ENCODE measurements at regions not wholly inside any gene's neighbourhood (a gene's known extent, or its start where the extent isn't known, plus 50 kb on each side); places are given as distances from the start of the nearest gene placed in this dataset.

DNA sequence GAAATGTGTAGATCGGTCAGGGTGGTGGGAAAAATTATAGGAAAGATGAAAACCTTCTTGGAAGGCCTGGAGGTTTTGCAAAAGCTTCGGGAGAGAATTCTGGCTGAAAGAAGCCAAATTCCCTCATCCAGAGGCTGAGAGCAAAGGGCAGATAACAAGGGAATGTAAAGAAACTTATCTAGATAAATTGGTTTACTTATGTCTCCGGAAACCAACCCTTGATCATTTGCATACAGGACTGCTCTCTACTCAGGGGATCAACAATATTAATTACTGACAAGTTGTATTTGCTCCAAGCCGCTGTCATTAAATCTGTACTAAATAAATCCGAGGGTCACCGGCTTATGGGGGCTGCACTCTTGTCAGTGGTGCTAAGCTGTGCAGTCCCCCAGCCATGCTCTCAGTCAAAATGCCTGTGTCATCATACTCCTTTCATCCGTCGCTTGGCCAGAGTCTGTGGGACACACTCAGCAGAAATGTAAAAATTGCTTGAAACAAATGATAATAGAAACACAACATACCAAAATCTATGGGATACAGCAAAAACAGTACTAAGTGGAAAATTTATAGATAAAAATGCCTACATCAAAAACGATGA is 715.7 kb downstream of the KCTD8 start:
- TF ChIP-seq, protein P1, sequence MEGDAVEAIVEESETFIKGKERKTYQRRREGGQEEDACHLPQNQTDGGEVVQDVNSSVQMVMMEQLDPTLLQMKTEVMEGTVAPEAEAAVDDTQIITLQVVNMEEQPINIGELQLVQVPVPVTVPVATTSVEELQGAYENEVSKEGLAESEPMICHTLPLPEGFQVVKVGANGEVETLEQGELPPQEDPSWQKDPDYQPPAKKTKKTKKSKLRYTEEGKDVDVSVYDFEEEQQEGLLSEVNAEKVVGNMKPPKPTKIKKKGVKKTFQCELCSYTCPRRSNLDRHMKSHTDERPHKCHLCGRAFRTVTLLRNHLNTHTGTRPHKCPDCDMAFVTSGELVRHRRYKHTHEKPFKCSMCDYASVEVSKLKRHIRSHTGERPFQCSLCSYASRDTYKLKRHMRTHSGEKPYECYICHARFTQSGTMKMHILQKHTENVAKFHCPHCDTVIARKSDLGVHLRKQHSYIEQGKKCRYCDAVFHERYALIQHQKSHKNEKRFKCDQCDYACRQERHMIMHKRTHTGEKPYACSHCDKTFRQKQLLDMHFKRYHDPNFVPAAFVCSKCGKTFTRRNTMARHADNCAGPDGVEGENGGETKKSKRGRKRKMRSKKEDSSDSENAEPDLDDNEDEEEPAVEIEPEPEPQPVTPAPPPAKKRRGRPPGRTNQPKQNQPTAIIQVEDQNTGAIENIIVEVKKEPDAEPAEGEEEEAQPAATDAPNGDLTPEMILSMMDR (IDR thresholded peaks at IDR 0.05) = no peak
- no peak for TF ChIP-seq POLR2A (IDR thresholded peaks at IDR 0.05)

All from body of pancreas (tissue), 4 donors.